Cerebellar nuclear complex (tissue), 1 donor: ENCODE measurements at regions not wholly inside any gene's neighbourhood (a gene's known extent, or its start where the extent isn't known, plus 50 kb on each side); places are given as distances from the start of the nearest gene placed in this dataset.

Experiments
- DNase-seq, 2 experiments: peaks; one replicate each; lab custom pipeline; 2025; lab: John Stamatoyannopoulos, UW

DNA sequence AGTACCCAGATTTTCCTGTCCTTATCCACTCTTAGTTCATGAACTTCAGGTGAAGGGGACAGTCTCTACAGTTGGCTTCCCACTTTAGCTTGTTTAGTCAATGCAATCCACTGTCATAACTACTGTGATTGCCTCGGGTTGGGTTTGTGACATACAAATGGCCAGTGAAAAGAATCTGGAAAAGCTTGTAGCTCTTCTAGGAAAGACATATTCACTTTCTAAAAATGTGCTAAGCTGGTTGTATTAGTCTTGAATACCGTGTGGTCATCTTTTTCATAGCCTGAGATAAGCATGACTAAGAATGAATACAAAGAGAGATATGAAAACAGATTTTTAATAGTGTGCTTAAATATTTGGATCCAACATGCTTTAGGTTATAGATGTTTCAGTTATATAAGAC, 1443.5 kb upstream of the IGFBP7 start:
- DNase-seq, result no peak

DNA sequence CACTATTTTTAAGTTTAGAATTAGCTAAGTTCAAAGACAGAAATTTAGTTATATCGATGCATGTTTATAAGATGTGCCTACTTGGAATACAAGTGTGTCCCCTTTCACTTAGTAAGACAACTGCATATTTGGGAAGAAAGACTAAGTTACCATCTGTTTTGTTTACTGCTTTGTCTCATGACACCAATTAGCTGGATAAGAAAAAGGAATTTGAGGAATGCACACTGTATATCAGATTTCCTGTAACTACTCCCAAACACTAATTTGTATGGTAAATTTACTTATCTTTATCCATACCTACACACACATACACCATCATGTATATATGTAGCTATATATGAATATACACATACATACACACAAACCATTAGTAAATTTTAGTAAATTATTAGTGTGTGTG, 1442.8 kb upstream of the IGFBP7 start:
- no peak for DNase-seq

DNA sequence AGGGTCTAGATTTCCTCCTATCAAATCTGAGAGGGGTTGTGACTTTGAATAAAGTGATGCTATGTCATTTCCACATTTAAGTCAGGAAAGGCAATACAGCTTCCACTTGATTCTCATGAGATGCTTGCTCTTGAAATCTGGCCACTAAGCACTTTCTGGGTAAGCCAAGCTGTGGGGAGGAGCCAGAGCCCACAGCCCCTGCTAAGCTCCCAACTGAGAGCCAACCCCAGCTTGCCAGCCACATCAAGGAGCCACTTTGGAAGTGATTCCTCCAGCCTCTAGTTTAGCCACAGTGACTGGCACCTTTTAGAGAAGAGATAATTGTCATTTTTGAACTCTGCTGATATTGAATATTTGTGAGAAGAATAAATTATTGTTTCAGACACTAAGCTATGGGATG, 1441.5 kb upstream of the IGFBP7 start:
- no peak for DNase-seq

DNA sequence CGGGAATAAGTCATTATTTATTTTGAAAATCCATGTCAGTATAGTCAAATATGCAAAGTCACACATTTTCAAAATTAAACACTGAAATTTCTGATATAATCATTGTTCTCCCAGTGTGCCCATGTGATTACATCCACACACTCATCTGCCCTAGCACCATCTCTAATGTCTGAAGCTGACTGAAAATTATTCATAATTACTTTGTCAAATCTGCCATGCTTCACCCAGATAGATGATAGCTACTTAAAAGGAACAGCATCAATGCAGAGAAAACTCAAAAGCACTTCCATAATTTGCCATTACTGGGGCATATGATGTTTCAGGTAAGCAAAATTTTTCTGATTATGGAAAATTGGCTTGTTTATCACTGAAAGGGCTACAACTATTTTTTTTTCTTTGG, 1433.3 kb upstream of the IGFBP7 start:
- DNase-seq, result no peak

DNA sequence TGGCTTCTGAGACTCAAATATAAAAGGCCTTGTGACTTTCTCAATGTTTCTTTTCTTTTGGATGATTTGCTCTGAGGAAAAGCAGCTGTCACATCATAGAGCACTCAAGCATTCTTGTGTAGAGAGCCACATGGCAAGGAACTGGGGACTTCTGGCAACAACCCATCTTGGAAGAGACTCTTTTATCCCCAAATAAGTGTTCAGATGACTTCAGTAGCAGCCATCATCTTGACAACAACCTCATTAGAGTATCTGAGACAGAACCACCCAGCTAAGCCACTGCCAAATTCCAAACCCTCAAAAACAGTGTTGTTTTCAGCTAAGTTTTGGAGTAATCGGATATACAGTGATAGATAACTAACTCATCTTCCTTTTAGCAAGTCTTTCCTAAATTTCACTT, 1431.7 kb upstream of the IGFBP7 start:
- no peak for DNase-seq

DNA sequence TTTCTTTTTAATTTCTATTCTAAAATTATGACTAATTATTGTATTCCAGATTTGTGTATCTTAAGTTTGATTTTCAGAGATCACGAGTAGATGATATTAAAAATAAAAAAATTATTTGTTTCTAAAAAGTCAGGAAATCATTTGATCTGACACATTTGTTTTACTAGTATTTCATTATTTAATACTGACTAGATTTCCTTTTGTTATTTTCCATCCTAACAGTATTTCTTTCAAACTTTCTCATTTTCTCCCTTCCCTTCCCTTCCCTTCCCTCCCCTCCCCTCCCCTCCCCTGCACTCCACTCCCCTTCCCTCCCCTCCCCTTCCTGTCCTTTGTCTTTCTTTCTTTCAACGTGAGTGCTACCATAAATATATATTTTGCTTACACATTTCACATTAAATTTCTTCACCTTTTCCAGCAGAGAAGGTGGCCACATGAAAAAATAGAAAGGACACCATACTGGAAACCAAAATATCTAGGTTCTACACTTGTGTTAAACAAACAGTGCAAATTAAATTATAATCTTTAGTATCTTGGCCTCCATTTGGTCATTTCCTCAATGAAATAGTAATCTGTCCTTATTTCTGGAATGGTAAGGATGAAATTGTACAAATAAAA, 1412.7 kb upstream of the IGFBP7 start:
- no peak for DNase-seq

DNA sequence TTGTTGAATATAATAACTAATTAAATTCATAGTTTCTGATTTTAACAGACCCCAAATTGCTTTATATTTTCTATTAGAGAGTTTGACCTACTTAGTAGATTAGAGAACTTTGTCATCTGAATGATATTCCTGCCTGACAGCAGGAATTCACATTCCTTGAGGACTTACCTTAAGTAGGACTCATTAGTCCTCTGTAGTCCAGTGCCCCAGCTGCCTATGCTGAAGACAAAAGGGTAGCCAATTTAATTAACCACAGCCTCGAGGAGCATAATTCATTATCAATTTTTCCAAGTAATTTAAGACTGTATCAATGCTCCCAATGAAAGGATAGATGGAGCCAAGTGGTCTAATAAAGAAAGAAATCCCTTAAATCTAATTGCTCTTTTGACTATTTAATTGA, 1405.0 kb upstream of the IGFBP7 start:
- DNase-seq, result no peak

DNA sequence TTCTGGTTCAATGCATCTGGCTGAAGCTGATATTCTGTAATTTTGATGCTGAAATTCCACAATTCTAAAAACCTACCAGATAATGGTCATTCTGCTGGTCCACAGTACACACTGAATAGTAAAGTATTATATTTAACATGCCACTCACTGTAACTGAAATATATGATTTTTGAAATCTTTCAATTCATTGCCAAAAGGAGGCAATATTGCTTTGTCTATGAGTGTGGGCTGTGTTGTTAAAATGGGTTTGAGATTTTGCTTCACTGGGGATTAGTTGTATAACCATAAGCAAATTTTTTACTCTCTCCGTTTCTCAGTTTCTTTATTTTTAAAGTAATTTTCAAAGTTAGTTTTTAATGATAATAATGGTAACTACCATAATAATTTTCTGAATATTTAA, 1404.1 kb upstream of the IGFBP7 start:
- no peak for DNase-seq

DNA sequence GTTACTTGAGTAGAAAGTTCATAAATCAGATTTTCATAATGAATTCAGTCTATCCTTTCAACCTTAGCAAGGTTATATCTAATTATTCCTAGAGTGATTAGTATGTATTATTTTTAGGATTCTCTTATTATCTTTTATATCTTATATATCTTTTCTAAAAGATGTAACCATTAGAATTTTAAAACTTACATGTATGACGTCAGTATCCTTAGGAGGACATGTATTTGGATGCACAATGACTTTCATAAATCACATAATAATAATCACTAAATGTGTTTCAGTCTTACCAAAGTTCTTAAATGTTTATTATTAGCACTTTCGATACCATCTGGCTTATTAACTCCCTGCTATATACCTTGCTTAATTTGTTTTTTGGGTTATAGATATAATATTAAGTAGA, 1400.5 kb upstream of the IGFBP7 start:
- DNase-seq, result no peak

DNA sequence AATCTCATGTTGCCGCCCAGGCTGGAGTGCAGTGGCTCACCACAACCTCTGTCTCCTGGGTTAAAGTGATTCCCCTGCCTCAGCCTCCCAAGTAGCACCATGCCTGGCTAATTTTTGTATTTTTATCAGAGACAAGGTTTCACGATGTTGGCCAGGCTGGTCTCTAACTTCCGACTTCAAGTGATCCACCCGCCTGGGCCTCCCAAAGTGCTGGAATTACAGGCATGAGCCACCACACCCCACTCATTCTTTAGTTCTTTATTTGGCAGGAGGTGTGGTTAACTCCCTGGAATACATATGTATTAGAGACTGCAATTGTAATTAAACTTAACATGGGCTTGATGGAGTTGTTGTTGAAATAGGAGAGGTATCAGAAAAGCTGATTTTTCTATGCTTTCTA, 1396.9 kb upstream of the IGFBP7 start:
- no peak for DNase-seq

DNA sequence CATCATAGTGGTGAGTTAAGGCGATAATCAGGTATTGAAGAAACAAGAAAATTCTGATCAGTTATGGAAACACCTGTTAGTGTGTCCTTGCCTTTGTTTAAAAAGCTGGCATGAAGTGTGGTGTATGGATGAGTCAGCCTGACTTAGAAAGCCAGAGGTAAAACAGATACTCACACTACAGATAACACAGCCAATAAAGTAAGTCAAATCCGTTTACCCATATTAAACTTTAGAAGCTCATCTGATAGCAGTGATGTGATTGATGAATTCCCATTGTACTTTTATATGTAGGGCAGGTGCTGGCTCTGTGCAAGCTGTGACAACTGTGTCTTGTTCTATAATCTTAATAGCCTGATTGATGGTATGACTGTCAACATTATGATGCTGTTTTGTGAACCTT, 1392.7 kb upstream of the IGFBP7 start:
- no peak for DNase-seq

DNA sequence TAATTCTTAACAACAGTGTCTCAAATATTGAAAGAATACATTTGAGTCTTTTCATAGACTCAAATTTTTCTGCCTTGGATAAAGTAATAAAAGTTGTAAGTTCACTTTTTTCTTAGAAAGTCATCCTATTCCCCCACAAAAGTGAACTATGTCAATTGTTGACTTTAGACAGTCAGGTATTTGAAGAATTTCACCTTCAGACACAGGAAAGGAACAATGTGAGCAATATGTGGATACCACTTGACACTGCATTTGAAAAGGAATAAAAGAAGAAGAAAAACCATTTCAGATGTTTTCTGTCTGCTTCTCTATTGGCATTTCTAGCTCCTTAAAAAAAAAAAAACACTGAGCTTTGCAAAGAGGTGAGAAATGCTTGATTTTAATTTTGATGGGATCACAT, 1389.0 kb upstream of the IGFBP7 start:
- no peak for DNase-seq

DNA sequence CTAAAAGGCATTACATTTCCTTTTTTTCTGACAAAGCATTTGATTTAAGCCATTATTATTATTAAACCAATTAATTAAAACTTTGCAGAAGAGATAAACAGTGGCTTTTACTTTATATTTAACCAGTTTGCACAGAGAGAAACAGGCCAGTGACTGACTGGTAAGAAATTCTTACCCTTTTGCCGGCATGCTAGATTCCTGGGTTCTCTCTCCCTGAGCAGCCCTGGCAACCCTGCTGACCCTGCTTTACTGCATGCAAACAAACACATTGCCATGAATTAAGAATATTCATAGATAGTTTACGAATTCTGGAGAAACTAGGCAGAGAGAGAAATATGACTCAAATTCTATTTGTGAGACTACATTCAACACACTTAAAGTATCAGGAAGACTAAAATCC, 1381.4 kb upstream of the IGFBP7 start:
- no peak for DNase-seq

DNA sequence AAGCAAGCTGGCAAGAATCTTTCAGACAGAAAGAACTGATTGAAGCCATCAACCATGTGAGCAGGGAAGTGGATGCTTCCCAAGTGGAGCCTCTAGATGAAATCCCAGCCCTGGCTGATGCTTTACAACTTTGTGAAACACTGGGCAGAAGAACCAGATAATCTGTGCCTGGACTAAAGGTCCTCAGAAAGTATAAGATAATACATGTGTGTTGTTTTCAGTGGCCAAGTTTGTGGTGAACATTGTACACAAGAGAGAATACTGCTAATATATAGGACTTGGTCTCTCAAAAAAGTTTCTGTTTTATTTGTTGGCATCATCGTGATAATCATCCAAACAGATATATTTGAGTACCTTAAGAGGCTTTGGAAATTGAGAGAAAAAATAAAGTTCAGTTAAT, 1367.8 kb upstream of the IGFBP7 start:
- no peak for DNase-seq

DNA sequence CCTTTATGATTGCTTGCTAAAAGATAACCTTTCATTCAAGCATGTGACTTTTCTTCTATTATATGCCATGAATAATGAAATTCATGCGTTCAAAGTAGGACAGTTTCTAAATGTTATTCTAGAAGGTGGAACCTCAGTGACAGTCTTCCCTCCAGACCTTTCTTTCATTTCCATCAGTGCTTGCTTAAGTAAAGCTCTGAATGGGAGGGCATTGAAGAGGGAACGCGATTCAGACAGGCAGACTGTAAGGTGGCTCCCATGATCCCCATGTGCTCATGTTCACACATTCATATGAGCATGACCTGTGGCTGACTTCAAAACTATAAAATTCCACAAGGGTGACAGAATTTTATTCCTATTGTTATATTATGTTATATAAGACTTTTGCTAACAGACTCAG, 1367.3 kb upstream of the IGFBP7 start:
- DNase-seq, result no peak

DNA sequence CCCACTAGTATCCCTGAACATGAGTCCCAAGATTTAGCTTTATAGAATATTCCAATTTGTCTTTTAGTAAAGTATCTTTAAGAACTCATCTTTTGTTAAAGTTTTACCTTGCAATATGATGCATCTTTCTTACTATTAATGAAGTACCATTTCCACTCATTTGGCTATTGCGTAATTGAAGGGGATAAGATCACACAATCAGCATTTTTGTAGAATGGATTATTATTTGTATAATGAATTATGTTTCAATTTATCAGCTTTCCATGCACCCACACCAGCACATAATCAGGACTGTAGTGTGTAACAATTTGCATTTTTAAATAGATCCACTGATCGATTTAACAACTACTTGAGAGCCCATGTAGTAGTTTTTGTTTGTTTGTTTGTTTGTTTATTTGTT, 1364.9 kb upstream of the IGFBP7 start:
- DNase-seq, result no peak

DNA sequence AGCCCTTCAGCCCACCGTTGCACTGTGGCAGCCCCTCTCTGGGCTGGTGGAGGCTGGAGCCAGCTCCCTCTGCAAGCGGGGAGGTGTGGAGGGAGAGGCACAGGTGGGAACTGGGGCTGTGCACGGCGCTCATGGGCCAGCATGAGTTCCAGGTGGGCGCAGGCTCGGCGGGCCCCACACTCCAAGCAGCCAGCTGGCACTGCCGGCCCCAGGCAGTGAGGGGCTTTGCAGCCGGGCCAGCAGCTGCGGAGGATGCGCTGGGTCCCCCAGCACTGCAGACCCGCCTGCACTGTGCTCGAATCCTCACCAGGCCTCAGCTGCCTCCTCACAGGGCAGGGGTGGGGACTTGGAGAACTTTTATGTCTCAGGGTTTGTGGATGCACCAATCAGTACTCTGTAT, 1354.8 kb upstream of the IGFBP7 start:
- no peak for DNase-seq

DNA sequence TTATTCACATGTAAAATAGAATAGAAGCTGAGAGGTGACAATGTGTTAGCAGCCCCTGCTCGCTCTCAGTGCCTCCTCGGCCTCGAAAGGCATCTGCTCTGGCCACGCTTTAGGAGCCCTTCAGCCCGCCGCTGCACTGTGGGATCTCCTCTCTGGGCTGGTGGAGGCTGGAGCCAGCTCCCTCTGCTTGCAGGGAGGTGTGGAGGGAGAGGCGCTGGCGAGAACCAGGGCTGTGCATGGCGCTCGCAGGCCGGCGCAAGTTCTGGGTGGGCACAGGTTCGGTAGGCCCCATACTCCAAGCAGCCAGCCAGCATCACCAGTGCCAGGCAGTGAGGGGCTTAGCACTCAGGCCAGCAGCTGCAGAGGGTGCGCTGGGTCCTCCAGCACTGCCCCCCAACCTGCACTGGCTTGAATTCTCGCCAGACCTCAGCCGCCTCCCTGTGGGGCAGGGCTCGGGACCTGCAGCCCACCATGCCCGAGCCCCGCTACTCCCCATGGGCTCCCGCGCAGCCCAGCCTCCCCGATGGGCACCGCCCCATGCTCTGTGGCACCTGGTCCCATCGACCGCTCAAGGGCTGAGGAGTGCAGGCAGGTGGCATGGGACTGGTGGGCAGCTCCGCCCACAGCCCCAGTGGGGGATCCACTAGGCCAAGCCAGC, 1346.7 kb upstream of the IGFBP7 start:
- DNase-seq, result no peak

DNA sequence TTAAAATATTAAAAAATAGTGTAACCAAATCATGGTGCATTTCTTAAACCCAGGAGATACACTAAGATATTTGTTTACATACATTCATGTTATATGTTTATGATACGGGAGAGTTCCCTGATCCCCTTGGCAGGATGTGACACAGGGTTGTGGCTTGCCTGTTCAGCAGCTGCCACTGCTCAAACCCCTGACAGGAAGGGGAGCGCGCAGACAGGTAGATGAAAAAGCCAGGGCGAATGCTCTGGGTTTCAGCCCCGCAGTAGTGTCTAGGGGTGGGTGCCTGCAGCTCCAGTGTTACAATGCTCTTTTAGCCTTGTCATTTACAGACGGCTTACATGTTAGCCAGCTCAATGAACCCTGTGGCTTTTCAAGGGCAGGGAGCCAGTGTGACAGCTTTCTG, 1343.8 kb upstream of the IGFBP7 start:
- DNase-seq, result no peak

DNA sequence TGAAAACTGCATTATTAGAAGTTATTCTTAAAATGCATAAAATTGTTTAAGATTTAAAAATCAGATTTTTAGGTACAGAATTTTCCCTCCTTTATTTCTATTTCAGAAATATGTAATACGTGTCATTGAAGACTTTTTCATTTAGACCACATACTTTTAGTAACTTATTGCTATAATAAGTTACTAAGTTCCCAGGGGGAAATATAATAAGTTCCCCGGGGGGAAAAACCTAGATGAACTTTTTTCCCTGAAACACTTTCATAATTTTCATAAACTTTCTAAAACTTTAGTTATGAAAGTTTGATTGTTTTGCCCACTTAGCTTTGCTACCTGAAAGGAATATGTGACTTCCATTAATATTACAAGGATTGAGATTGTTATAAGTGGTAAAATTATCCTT, 1341.5 kb upstream of the IGFBP7 start:
- DNase-seq, result no peak

DNA sequence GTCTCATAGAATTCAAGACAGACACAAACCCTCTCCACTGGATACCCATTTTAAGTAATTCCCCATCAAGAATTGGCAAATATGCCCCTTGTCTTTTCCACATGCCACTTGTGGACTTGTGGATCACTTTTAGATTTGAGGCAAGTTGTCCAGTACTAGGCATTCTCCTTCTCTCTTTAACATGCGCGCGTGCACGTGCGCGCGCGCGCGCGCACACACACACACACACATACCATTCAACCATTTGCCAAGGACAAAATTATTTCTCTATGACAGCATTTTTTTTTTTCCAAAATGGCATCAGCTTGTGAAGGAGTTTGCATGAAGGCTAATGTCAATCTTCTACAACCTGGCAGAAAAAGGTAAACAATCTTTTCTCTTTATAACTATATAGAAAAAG, 1325.7 kb upstream of the IGFBP7 start:
- DNase-seq, result no peak

DNA sequence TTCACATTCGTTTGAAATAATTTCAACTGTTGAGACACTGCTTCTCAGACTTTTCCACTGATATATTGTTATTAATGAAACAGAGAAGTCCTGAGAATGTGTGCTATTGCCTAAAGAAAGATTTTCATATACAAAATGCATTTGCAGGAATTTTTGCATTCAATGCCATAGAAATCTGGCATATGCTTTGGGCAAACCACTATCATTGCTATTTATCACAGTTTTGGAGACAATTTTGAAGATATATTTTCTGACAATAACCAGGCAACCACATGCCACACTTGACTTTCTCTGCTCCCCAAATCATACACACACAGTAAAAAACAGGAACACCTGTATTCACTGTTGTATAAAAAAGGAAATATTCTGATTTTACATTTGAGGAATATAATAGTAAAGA, 1303.7 kb upstream of the IGFBP7 start:
- no peak for DNase-seq

DNA sequence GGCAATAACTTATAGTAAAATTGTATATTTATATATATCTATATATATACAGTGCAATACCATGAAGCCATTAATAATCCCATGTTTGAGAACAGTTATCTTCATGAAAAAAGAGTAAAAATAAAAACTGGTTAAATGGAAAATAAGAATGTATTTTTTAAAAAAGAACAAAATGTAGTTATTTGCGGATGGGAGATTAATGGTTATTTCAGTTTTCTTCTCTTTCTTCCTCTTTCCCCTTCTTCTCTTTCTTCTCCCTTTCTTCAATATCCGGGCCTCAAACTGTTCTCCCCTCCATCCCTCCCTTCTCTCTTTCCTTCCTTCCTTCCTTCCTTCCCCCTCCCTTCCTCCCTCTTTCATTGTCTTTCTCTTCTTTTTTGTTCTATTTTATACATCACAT, 1301.7 kb upstream of the IGFBP7 start:
- no peak for DNase-seq

DNA sequence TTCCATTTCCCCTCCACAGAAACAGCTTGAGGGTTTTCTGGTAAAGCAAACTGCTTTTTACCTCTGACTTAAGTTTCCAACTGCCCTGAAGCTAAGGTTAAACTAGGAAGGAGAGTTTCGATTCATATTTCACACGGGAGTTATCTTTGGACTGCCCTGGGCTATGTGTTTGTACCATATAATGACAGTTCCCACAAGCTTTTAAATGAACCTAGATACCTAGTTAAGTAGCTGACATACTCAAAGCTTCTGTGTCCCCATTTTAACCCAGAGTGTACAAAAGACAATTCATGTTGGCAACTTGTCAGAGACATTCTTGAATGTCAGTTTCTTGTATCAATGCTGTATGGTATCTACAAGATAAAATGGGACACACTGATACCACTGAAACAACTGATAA, 1296.6 kb upstream of the IGFBP7 start:
- no peak for DNase-seq
